Breast epithelium (tissue), 3 donors: ENCODE measurements at regions not wholly inside any gene's neighbourhood (a gene's known extent, or its start where the extent isn't known, plus 50 kb on each side); places are given as distances from the start of the nearest gene placed in this dataset.

Experiments
- CTCF ChIP-seq, 3 donors: fragments of 450-650 bp; IDR thresholded peaks; one replicate each; pipeline ENCODE4 v1.5.1; 2016 to 2017; ENCODE audit warnings: antibody characterized with exemption in 3 of 3, mild to moderate bottlenecking in 3 of 3, moderate library complexity in 3 of 3
- POLR2AphosphoS5 ChIP-seq, 3 donors: sonication (generic); formaldehyde crosslinking; IDR thresholded peaks; one replicate each; pipeline ENCODE4 v1.6.1; 2017; ENCODE audit warnings: antibody characterized with exemption in 3 of 3

GRCh38 chr5:21219251-21219650 lies 1231.3 kb upstream of the CDH18 start:
- TF ChIP-seq CTCF (IDR thresholded peaks at IDR 0.05) (no peak), POLR2AphosphoS5 (IDR thresholded peaks at IDR 0.05) (no peak)
